Karpas-422 (cell line): ENCODE measurements at regions not wholly inside any gene's neighbourhood (a gene's known extent, or its start where the extent isn't known, plus 50 kb on each side); places are given as distances from the start of the nearest gene placed in this dataset. TPM values are rescaled to one million over a fixed set of nuclear protein-coding genes. Genes with fewer than 3 reads are reported as not detected.

Experiments
- DNase-seq: peaks from one replicate; pipeline ENCODE4 v3.0.0-alpha.2; 2015
- H2AFZ ChIP-seq: fragments of 200-600 bp; sonication (generic); 2 replicates; pipeline ENCODE4 v1.6.1; 2014; ENCODE audit warnings: antibody characterized with exemption, low read length, mixed read lengths
- H3K27ac ChIP-seq: fragments of 200-600 bp; sonication (generic); 2 replicates; pipeline ENCODE4 v1.5.1; 2014; ENCODE audit warnings: mild to moderate bottlenecking, low read length, moderate library complexity
- H3K27me3 ChIP-seq: fragments of 200-600 bp; sonication (generic); 2 replicates; pipeline ENCODE4 v1.6.1; 2014; ENCODE audit warnings: low read length, mixed read lengths
- H3K36me3 ChIP-seq: fragments of 200-600 bp; sonication (generic); 2 replicates; pipeline ENCODE4 v1.6.1; 2014; ENCODE audit warnings: low read length, mixed read lengths; ENCODE audit not compliant: insufficient read depth
- H3K4me1 ChIP-seq: fragments of 200-600 bp; sonication (generic); 2 replicates; pipeline ENCODE4 v1.6.1; 2014; ENCODE audit warnings: mild to moderate bottlenecking, low read length, mixed read lengths
- H3K4me2 ChIP-seq: fragments of 200-600 bp; sonication (generic); 2 replicates; pipeline ENCODE4 v1.6.1; 2014; ENCODE audit warnings: low read length, low read depth, mild to moderate bottlenecking; ENCODE audit not compliant: poor library complexity, severe bottlenecking
- H3K4me3 ChIP-seq: fragments of 200-600 bp; sonication (generic); 2 replicates; pipeline ENCODE4 v1.5.1; 2014; ENCODE audit warnings: mild to moderate bottlenecking, antibody characterized with exemption, low read length, mixed read lengths
- H3K79me2 ChIP-seq: fragments of 200-600 bp; sonication (generic); 2 replicates; pipeline ENCODE4 v1.6.1; 2014; ENCODE audit warnings: mild to moderate bottlenecking, low read length, mixed read lengths
- H3K9ac ChIP-seq: fragments of 200-600 bp; sonication (generic); 2 replicates; pipeline ENCODE4 v1.6.0; 2014; ENCODE audit warnings: low read length
- H3K9me2 ChIP-seq: fragments of 200-600 bp; sonication (generic), shearing (Covaris generic); replicated peaks from 2 replicates; pipeline ENCODE4 v1.6.0; 2014; ENCODE audit warnings: mild to moderate bottlenecking, low read length, moderate library complexity; ENCODE audit not compliant: insufficient read depth
- H3K9me3 ChIP-seq: fragments of 300-700, 200-600 bp; sonication (generic); 2 replicates; pipeline ENCODE4 v1.6.1; 2014; ENCODE audit warnings: low read length, mixed read lengths
- H4K20me1 ChIP-seq: fragments of 200-600 bp; sonication (generic); 2 replicates; pipeline ENCODE4 v1.6.1; 2014; ENCODE audit warnings: mild to moderate bottlenecking, antibody characterized with exemption, low read length, low read depth; ENCODE audit not compliant: insufficient read depth
- small RNA-seq: library from RNA; depleted of rRNA; stranded (forward); fragments of <200 nt; gene quantifications from one replicate; pipeline ENCODE3, GENCODE V24; 2014

GRCh38 chrX:76064825-76065224 lies 108.0 kb upstream of the PBDC1 start:
- Histone ChIP-seq H4K20me1 (no peaks in the 10 kb centered on the region), H3K9me3 (no peaks in the 10 kb centered on the region), H3K27me3 (no peaks in the 10 kb centered on the region), H3K4me1 (no peaks in the 10 kb centered on the region), H3K4me3 (no peak overlapping the region), H3K36me3 (no peaks in the 10 kb centered on the region), H2AFZ (no peak overlapping the region), H3K9ac (no peak overlapping the region), H3K27ac (no peak overlapping the region), H3K79me2 (no peaks in the 10 kb centered on the region), H3K4me2 (no peak overlapping the region), H3K9me2 (no peaks in the 10 kb centered on the region)
- no peak for DNase-seq

- H3K36me3 ChIP-seq, result no peaks in the 10 kb centered on the region
- no peaks in the 10 kb centered on the region for H3K27me3 ChIP-seq
- no peaks in the 10 kb centered on the region for H4K20me1 ChIP-seq
- no peak overlapping the region for H3K27ac ChIP-seq
- DNase-seq, result no peak
- no peaks in the 10 kb centered on the region for H3K9me2 ChIP-seq
- no peak overlapping the region for H2AFZ ChIP-seq
- H3K4me3 ChIP-seq, result no peak overlapping the region
- H3K79me2 ChIP-seq, result no peaks in the 10 kb centered on the region
- no peaks in the 10 kb centered on the region for H3K4me1 ChIP-seq
- no peaks in the 10 kb centered on the region for H3K9me3 ChIP-seq
- no peak overlapping the region for H3K9ac ChIP-seq
- no peak overlapping the region for H3K4me2 ChIP-seq
Measured at GRCh38 chrX:76076124-76076523, 96.7 kb upstream of the PBDC1 start.

GRCh38 chrX:76109654-76110053 lies 63.2 kb upstream of the PBDC1 start:
- no peaks in the 10 kb centered on the region for H3K79me2 ChIP-seq
- no peaks in the 10 kb centered on the region for H3K9me2 ChIP-seq
- no peaks in the 10 kb centered on the region for H3K9me3 ChIP-seq
- no peaks in the 10 kb centered on the region for H3K4me1 ChIP-seq
- H3K4me3 ChIP-seq, result no peak overlapping the region
- no peak overlapping the region for H3K4me2 ChIP-seq
- no peaks in the 10 kb centered on the region for H3K36me3 ChIP-seq
- no peaks in the 10 kb centered on the region for H4K20me1 ChIP-seq
- no peak overlapping the region for H2AFZ ChIP-seq
- H3K27ac ChIP-seq, result no peak overlapping the region
- no peak overlapping the region for H3K9ac ChIP-seq
- no peak for DNase-seq
- H3K27me3 ChIP-seq, result no peaks in the 10 kb centered on the region

Small RNAs in the stretch of these regions (small RNA-seq; reads per million reads assigned to genes)
- gene AL451105.1, result not detected
